PFSK-1 (cell line): ENCODE measurements at regions not wholly inside any gene's neighbourhood (a gene's known extent, or its start where the extent isn't known, plus 50 kb on each side); places are given as distances from the start of the nearest gene placed in this dataset.

Experiments
- FOXP2 ChIP-seq: optimal IDR thresholded peaks from 2 replicates; pipeline ENCODE3; 2011; ENCODE audit warnings: borderline replicate concordance, control low read depth, inconsistent platforms; ENCODE audit not compliant: insufficient read depth; ENCODE audit errors: extremely low read length, extremely low read depth
- POLR2AphosphoS5 ChIP-seq: IDR thresholded peaks from 2 replicates; pipeline ENCODE4 v1.6.1; 2012; ENCODE audit warnings: low read depth, mild to moderate bottlenecking, control low read depth, low read length, moderate library complexity
- REST ChIP-seq, 2 experiments: IDR thresholded peaks; 2 replicates each; pipeline versions ENCODE4 v1.6.1 to v1.8.0; 2011 to 2012; ENCODE audit warnings: low read depth in 2 of 2, low read length in 2 of 2, control low read depth in 1 of 2, inconsistent platforms in 1 of 2, mild to moderate bottlenecking in 1 of 2, moderate library complexity in 1 of 2; ENCODE audit not compliant: insufficient read depth in 1 of 2
- SIN3A ChIP-seq: IDR thresholded peaks from 2 replicates; pipeline ENCODE4 v1.6.1; 2012; ENCODE audit warnings: mild to moderate bottlenecking, low read length, moderate library complexity, borderline replicate concordance; ENCODE audit not compliant: insufficient read depth
- TAF1 ChIP-seq: IDR thresholded peaks from 2 replicates; pipeline ENCODE4 v1.6.1; 2012; ENCODE audit warnings: low read length, control low read depth, borderline replicate concordance; ENCODE audit not compliant: insufficient read depth

GRCh38 chr20:16178546-16179135 is 394.6 kb downstream of the KIF16B start:
- no peak for TF ChIP-seq REST (IDR thresholded peaks at IDR 0.05; ENCODE audit: insufficient read depth in 1 of 2, low read depth in 2 of 2, low read length in 2 of 2)
- TF ChIP-seq TAF1 = no peak
- no peak for TF ChIP-seq SIN3A
- TF ChIP-seq POLR2AphosphoS5 = no peak
- no peak for TF ChIP-seq FOXP2

- TF ChIP-seq TAF1 = no peak
- no peak for TF ChIP-seq REST (IDR thresholded peaks at IDR 0.05; ENCODE audit: insufficient read depth in 1 of 2, low read depth in 2 of 2, low read length in 2 of 2)
- no peak for TF ChIP-seq POLR2AphosphoS5
- TF ChIP-seq FOXP2 = no peak
- no peak for TF ChIP-seq SIN3A
Measured at GRCh38 chr20:16175322-16175961, 397.8 kb downstream of the KIF16B start.

GRCh38 chr20:16174311-16174710 is 398.9 kb downstream of the KIF16B start:
- TF ChIP-seq SIN3A = no peak
- no peak for TF ChIP-seq REST (IDR thresholded peaks at IDR 0.05; ENCODE audit: insufficient read depth in 1 of 2, low read depth in 2 of 2, low read length in 2 of 2)

- TF ChIP-seq REST (IDR thresholded peaks at IDR 0.05; ENCODE audit: insufficient read depth in 1 of 2, low read depth in 2 of 2, low read length in 2 of 2) (no peak), FOXP2 (no peak), POLR2AphosphoS5 (no peak), SIN3A (no peak), TAF1 (no peak)
Measured at GRCh38 chr20:16173044-16173443, 400.2 kb downstream of the KIF16B start.

GRCh38 chr20:16171180-16171579 is 402.1 kb downstream of the KIF16B start:
- TF ChIP-seq REST (IDR thresholded peaks at IDR 0.05; ENCODE audit: insufficient read depth in 1 of 2, low read depth in 2 of 2, low read length in 2 of 2) = no peak
- no peak for TF ChIP-seq SIN3A
- TF ChIP-seq POLR2AphosphoS5 = no peak
- TF ChIP-seq FOXP2 = no peak
- no peak for TF ChIP-seq TAF1
